ENCODE measurements at regions not wholly inside any gene's neighbourhood (a gene's known extent, or its start where the extent isn't known, plus 50 kb on each side); places are given as distances from the start of the nearest gene placed in this dataset.

- POLR2A ChIA-PET, result no interaction called here
- Histone ChIP-seq H3K36me3 (ENCODE audit: control insufficient read depth, insufficient read depth, low read length) (no peaks in the 10 kb centered on the region), H3K4me1 (ENCODE audit: control insufficient read depth, insufficient read depth, low read length) (no peaks in the 10 kb centered on the region), H3K27ac (ENCODE audit: low read length) (no peak overlapping the region), H3K4me3 (ENCODE audit: low read depth in 2 of 2, low read length in 2 of 2) (no peak overlapping the region), H3K27me3 (ENCODE audit: control insufficient read depth, insufficient read depth, low read length) (no peaks in the 10 kb centered on the region), H3K9me3 (ENCODE audit: control insufficient read depth, insufficient read depth, low read depth, low read length) (no peaks in the 10 kb centered on the region)
- TF ChIP-seq SIN3A (IDR thresholded peaks at IDR 0.05; ENCODE audit: borderline replicate concordance, insufficient read depth, low read depth, low read length) (no peak), TCF7L2 (IDR thresholded peaks at IDR 0.05; ENCODE audit: low read depth, low read length) (no peak), CTCF (IDR thresholded peaks at IDR 0.05) (no peak), POLR2AphosphoS5 (IDR thresholded peaks at IDR 0.05; ENCODE audit: low read depth, low read length) (no peak), REST (IDR thresholded peaks at IDR 0.05; ENCODE audit: insufficient read depth in 1 of 2, low read depth in 2 of 2, low read length in 1 of 2) (no peak)
- intact Hi-C loops (cut with micrococcal nuclease; ENCODE audit: unreplicated experiment), result no loop called here
- DNase-seq (ENCODE audit: low read depth, low spot score) (no peak), ATAC-seq (no peak)
- CTCF ChIA-PET, result no interaction called here
- in situ Hi-C loops (cut with HindIII; ENCODE audit: low pct_unique_long_range_greater_than_20kb, low sequenced_read_pairs), result no loop called here
- BruUV-seq (replicated peaks), result no TSS peak
These were observed 351.2 kb downstream of the CD83 start for GRCh38 chr6:14468647-14469321.

GRCh38 chr6:14470101-14470500 is 352.5 kb downstream of the CD83 start:
- in situ Hi-C loops (cut with HindIII; ENCODE audit: low pct_unique_long_range_greater_than_20kb, low sequenced_read_pairs), result no loop called here
- H3K9me3 ChIP-seq (ENCODE audit: control insufficient read depth, insufficient read depth, low read depth, low read length), result no peaks in the 10 kb centered on the region
- BruUV-seq (replicated peaks), result no TSS peak
- TF ChIP-seq TCF7L2 (IDR thresholded peaks at IDR 0.05; ENCODE audit: low read depth, low read length), result no peak
- no peak for TF ChIP-seq POLR2AphosphoS5 (IDR thresholded peaks at IDR 0.05; ENCODE audit: low read depth, low read length)
- no peak for TF ChIP-seq REST (IDR thresholded peaks at IDR 0.05; ENCODE audit: insufficient read depth in 1 of 2, low read depth in 2 of 2, low read length in 1 of 2)
- no peak for TF ChIP-seq SIN3A (IDR thresholded peaks at IDR 0.05; ENCODE audit: borderline replicate concordance, insufficient read depth, low read depth, low read length)
- no peak for TF ChIP-seq CTCF (IDR thresholded peaks at IDR 0.05)
- no peak overlapping the region for H3K27ac ChIP-seq (ENCODE audit: low read length)
- ChIA-PET POLR2A (no interaction called here), CTCF (no interaction called here)
- H3K27me3 ChIP-seq (ENCODE audit: control insufficient read depth, insufficient read depth, low read length), result no peaks in the 10 kb centered on the region
- intact Hi-C loops (cut with micrococcal nuclease; ENCODE audit: unreplicated experiment), result no loop called here
- ATAC-seq (no peak), DNase-seq (ENCODE audit: low read depth, low spot score) (no peak)
- no peak overlapping the region for H3K4me3 ChIP-seq (ENCODE audit: low read depth in 2 of 2, low read length in 2 of 2)
- H3K36me3 ChIP-seq (ENCODE audit: control insufficient read depth, insufficient read depth, low read length), result no peaks in the 10 kb centered on the region
- no peaks in the 10 kb centered on the region for H3K4me1 ChIP-seq (ENCODE audit: control insufficient read depth, insufficient read depth, low read length)
